Liver (tissue), 8 donors: ENCODE measurements at regions not wholly inside any gene's neighbourhood (a gene's known extent, or its start where the extent isn't known, plus 50 kb on each side); places are given as distances from the start of the nearest gene placed in this dataset.

ENCODE experiments used
- DNase-seq: peaks from one replicate; pipeline ENCODE4 v3.0.0-alpha.2; 2017; ENCODE audit warnings: low spot score
- H3K27ac ChIP-seq, 2 donors: one replicate each; pipeline ENCODE4 v1.7.0; 2013; ENCODE audit warnings: inconsistent platforms in 2 of 2, low read length in 2 of 2, control low read depth in 1 of 2, low read depth in 1 of 2, mild to moderate bottlenecking in 1 of 2
- H3K27me3 ChIP-seq, 4 donors: one replicate each; pipeline versions ENCODE4 v1.6.1 to v1.7.0; 2013; ENCODE audit warnings: low read length in 3 of 4, inconsistent platforms in 1 of 4, mild to moderate bottlenecking in 1 of 4, moderate library complexity in 1 of 4; ENCODE audit not compliant: control insufficient read depth in 4 of 4, insufficient read depth in 4 of 4
- H3K36me3 ChIP-seq, 4 donors: one replicate each; pipeline versions ENCODE4 v1.6.1 to v1.7.0; 2013; ENCODE audit warnings: low read length in 3 of 4, mild to moderate bottlenecking in 3 of 4, low read depth in 1 of 4, moderate library complexity in 1 of 4; ENCODE audit not compliant: control insufficient read depth in 4 of 4, insufficient read depth in 3 of 4
- H3K4me1 ChIP-seq, 4 donors: one replicate each; pipeline versions ENCODE4 v1.6.1 to v1.7.0; 2013; ENCODE audit warnings: low read length in 3 of 4, mild to moderate bottlenecking in 3 of 4, moderate library complexity in 1 of 4; ENCODE audit not compliant: control insufficient read depth in 4 of 4, insufficient read depth in 4 of 4
- H3K4me3 ChIP-seq, 3 donors: one replicate each; pipeline versions ENCODE4 v1.6.1 to v1.7.0; 2013; ENCODE audit warnings: low read length in 3 of 3, control low read depth in 1 of 3, low read depth in 1 of 3, mild to moderate bottlenecking in 1 of 3
- H3K9ac ChIP-seq, 2 donors: one replicate each; pipeline ENCODE4 v1.7.0; 2013; ENCODE audit warnings: low read length in 2 of 2, mild to moderate bottlenecking in 2 of 2, moderate library complexity in 2 of 2, control low read depth in 1 of 2, low read depth in 1 of 2
- H3K9me3 ChIP-seq, 4 donors: one replicate each; pipeline versions ENCODE4 v1.6.1 to v1.7.0; 2013; ENCODE audit warnings: low read length in 3 of 4; ENCODE audit not compliant: control insufficient read depth in 4 of 4
- CTCF ChIP-seq: fragments of 150-350 bp; IDR thresholded peaks from 2 replicates; pipeline ENCODE4 v1.5.1; 2017; ENCODE audit warnings: improper control_type of control experiment, low read depth, low read length; ENCODE audit not compliant: missing input control
- EGR1 ChIP-seq, 2 donors: IDR thresholded peaks; 2 replicates each; pipeline ENCODE4 v1.6.1; 2016 to 2018; ENCODE audit warnings: antibody characterized with exemption in 2 of 2, low read depth in 2 of 2
- FOXA1 ChIP-seq: IDR thresholded peaks from 2 replicates; pipeline ENCODE4 v1.6.1; 2016; ENCODE audit warnings: antibody characterized with exemption
- FOXA2 ChIP-seq: IDR thresholded peaks from 2 replicates; pipeline ENCODE4 v1.6.1; 2016; ENCODE audit warnings: antibody characterized with exemption
- GABPA ChIP-seq, 2 donors: IDR thresholded peaks in 1 of 2; conservative IDR thresholded peaks in 1 of 2; 2 replicates each; pipeline ENCODE4 v1.6.1; 2016; ENCODE audit warnings: antibody characterized with exemption in 2 of 2, mild to moderate bottlenecking in 1 of 2, moderate library complexity in 1 of 2
- HNF4G ChIP-seq: IDR thresholded peaks from 2 replicates; pipeline ENCODE4 v1.6.1; 2016; ENCODE audit warnings: antibody characterized with exemption
- JUND ChIP-seq, 2 donors: IDR thresholded peaks; 2 replicates each; pipeline ENCODE4 v1.6.1; 2016; ENCODE audit warnings: antibody characterized with exemption in 2 of 2
- MAX ChIP-seq: IDR thresholded peaks from 2 replicates; pipeline ENCODE4 v1.6.1; 2016; ENCODE audit warnings: antibody characterized with exemption
- REST ChIP-seq: IDR thresholded peaks from 2 replicates; pipeline ENCODE4 v1.6.1; 2016; ENCODE audit warnings: antibody characterized with exemption, mild to moderate bottlenecking
- RXRA ChIP-seq, 2 donors: IDR thresholded peaks; 2 replicates each; pipeline ENCODE4 v1.6.1; 2017 to 2018; ENCODE audit warnings: antibody characterized with exemption in 2 of 2, mild to moderate bottlenecking in 1 of 2
- SP1 ChIP-seq: IDR thresholded peaks from 2 replicates; pipeline ENCODE4 v1.6.1; 2018; ENCODE audit warnings: antibody characterized with exemption, mild to moderate bottlenecking
- TAF1 ChIP-seq: conservative IDR thresholded peaks from 2 replicates; pipeline ENCODE4 v1.6.1; 2016; ENCODE audit warnings: antibody characterized with exemption, mild to moderate bottlenecking
- YY1 ChIP-seq: IDR thresholded peaks from 2 replicates; pipeline ENCODE4 v1.6.1; 2016; ENCODE audit warnings: antibody characterized with exemption, mild to moderate bottlenecking
- WGBS: extraction: QIAGEN DNeasy Blood & Tissue Kit; methylation state at CpG from one replicate; pipeline ENCODE4 v1.1.7; 2013; 5-methylcytosine and 5-hydroxymethylcytosine counted together
- TF ChIP-seq, protein P1 (sequence below): IDR thresholded peaks from 2 replicates; pipeline ENCODE4 v1.6.1; 2016; ENCODE audit warnings: antibody characterized with exemption
- TF ChIP-seq, protein P2 (sequence below): IDR thresholded peaks from 2 replicates; pipeline ENCODE4 v1.6.1; 2016; ENCODE audit warnings: antibody characterized with exemption
- donor health status: healthy.
- donor health status: healthy.
- donor health status: healthy.
- donor health status: healthy.
- donor health status: healthy.

- no peaks in the 10 kb centered on the region for H3K9me3 ChIP-seq
- WGBS, result 18% methylated on average over 2 of the region's 2 CpGs
- H3K27ac ChIP-seq, result no peak overlapping the region
- H3K4me3 ChIP-seq, result no peak overlapping the region
- H3K27me3 ChIP-seq, result no peaks in the 10 kb centered on the region
- no peak overlapping the region for H3K9ac ChIP-seq
- H3K4me1 ChIP-seq, result no peaks in the 10 kb centered on the region
- TF ChIP-seq HNF4G, result no peak
- TF ChIP-seq REST, result no peak
- TF ChIP-seq SP1, result no peak
- TF ChIP-seq RXRA (IDR thresholded peaks at IDR 0.05), result no peak
- no peaks in the 10 kb centered on the region for H3K36me3 ChIP-seq
- no peak for DNase-seq
Observed at GRCh38 chr1:208944981-208945451, 638.5 kb upstream of the CAMK1G start.

DNA sequence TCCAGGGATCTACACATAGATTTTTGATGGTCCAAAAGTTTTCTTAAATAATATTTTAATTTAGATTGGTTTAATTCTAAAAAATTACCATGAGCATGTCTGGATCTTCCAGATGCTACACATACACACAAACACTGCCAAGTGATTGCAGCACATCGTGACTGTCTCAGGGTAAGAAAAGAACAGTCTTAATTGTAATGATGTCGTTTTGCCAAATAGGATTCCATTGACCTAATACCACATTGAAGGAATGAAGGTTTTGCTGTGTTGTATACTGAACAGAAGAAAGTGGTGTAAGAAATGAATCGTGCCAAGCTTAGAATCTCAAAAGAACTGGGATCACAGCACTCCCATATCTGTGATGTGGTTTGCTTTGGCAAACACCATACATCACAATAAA lies 633.3 kb upstream of the CAMK1G start:
- H3K9me3 ChIP-seq, result no peaks in the 10 kb centered on the region
- no peak overlapping the region for H3K4me3 ChIP-seq
- no peak overlapping the region for H3K27ac ChIP-seq
- DNase-seq, result no peak
- TF ChIP-seq SP1 (no peak), FOXA2 (no peak), JUND (IDR thresholded peaks at IDR 0.05) (no peak), EGR1 (IDR thresholded peaks at IDR 0.05; ENCODE audit: low read depth in 2 of 2) (no peak), HNF4G (no peak), MAX (no peak), GABPA (IDR thresholded peaks at IDR 0.05 in 1 of 2, conservative IDR thresholded peaks at IDR 0.05 in 1 of 2) (no peak), REST (no peak), CTCF (no peak), FOXA1 (no peak), RXRA (IDR thresholded peaks at IDR 0.05) (no peak), YY1 (no peak), TAF1 (no peak)
- TF ChIP-seq, protein P1, sequence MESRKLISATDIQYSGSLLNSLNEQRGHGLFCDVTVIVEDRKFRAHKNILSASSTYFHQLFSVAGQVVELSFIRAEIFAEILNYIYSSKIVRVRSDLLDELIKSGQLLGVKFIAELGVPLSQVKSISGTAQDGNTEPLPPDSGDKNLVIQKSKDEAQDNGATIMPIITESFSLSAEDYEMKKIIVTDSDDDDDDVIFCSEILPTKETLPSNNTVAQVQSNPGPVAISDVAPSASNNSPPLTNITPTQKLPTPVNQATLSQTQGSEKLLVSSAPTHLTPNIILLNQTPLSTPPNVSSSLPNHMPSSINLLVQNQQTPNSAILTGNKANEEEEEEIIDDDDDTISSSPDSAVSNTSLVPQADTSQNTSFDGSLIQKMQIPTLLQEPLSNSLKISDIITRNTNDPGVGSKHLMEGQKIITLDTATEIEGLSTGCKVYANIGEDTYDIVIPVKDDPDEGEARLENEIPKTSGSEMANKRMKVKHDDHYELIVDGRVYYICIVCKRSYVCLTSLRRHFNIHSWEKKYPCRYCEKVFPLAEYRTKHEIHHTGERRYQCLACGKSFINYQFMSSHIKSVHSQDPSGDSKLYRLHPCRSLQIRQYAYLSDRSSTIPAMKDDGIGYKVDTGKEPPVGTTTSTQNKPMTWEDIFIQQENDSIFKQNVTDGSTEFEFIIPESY, result no peak
- TF ChIP-seq, protein P2, sequence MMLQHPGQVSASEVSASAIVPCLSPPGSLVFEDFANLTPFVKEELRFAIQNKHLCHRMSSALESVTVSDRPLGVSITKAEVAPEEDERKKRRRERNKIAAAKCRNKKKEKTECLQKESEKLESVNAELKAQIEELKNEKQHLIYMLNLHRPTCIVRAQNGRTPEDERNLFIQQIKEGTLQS, result no peak
- no peaks in the 10 kb centered on the region for H3K4me1 ChIP-seq
- H3K27me3 ChIP-seq, result no peaks in the 10 kb centered on the region
- H3K36me3 ChIP-seq, result no peaks in the 10 kb centered on the region
- H3K9ac ChIP-seq, result no peak overlapping the region
- 83% methylated on average over 3 of the region's 3 CpGs for WGBS
